CD4-positive, alpha-beta T cell treated with Interleukin-15 for 1 hour (primary cell): ENCODE measurements at regions not wholly inside any gene's neighbourhood (a gene's known extent, or its start where the extent isn't known, plus 50 kb on each side); places are given as distances from the start of the nearest gene placed in this dataset.

ENCODE experiments used
- DNase-seq: peaks from one replicate; pipeline ENCODE4 v3.0.0-alpha.2; 2020

- DNase-seq, result no peak
Observed at GRCh38 chr22:49112176-49112575, 715.5 kb downstream of the BRD1 start.

- DNase-seq, result no peak
Observed at GRCh38 chr22:49111085-49111484, 716.6 kb downstream of the BRD1 start.

- DNase-seq, result no peak
Observed at GRCh38 chr22:49108636-49109315, 718.9 kb downstream of the BRD1 start.

- DNase-seq, result no peak
Observed at GRCh38 chr22:49107961-49108530, 719.6 kb downstream of the BRD1 start.

GRCh38 chr22:49107561-49107960 lies 720.1 kb downstream of the BRD1 start:
- no peak for DNase-seq

GRCh38 chr22:49106842-49107152 lies 720.9 kb downstream of the BRD1 start:
- no peak for DNase-seq

GRCh38 chr22:49106096-49106841 lies 721.4 kb downstream of the BRD1 start:
- DNase-seq, result no peak

GRCh38 chr22:49104434-49104833 lies 723.2 kb downstream of the BRD1 start:
- DNase-seq, result no peak

- no peak for DNase-seq
Observed at GRCh38 chr22:49103314-49104059, 724.2 kb downstream of the BRD1 start.

- DNase-seq, result no peak
Observed at GRCh38 chr22:49102367-49102766, 725.3 kb downstream of the BRD1 start.

GRCh38 chr22:49101873-49102272 lies 725.8 kb downstream of the BRD1 start:
- no peak for DNase-seq

GRCh38 chr22:49101225-49101624 lies 726.4 kb downstream of the BRD1 start:
- DNase-seq, result no peak

- DNase-seq, result no peak
Observed at GRCh38 chr22:49100773-49101172, 726.9 kb downstream of the BRD1 start.

- DNase-seq, result no peak
Observed at GRCh38 chr22:49100316-49100715, 727.4 kb downstream of the BRD1 start.

GRCh38 chr22:49099496-49100124 lies 728.1 kb downstream of the BRD1 start:
- no peak for DNase-seq

GRCh38 chr22:49099089-49099488 lies 728.6 kb downstream of the BRD1 start:
- no peak for DNase-seq

GRCh38 chr22:49097966-49098365 lies 729.7 kb downstream of the BRD1 start:
- DNase-seq, result no peak

GRCh38 chr22:49097171-49097925 lies 730.3 kb downstream of the BRD1 start:
- no peak for DNase-seq

GRCh38 chr22:49096476-49096875 lies 731.2 kb downstream of the BRD1 start:
- DNase-seq, result no peak

GRCh38 chr22:49095366-49095765 lies 732.3 kb downstream of the BRD1 start:
- no peak for DNase-seq

- DNase-seq, result no peak
Observed at GRCh38 chr22:49094858-49095257, 732.8 kb downstream of the BRD1 start.

GRCh38 chr22:49094151-49094550 lies 733.5 kb downstream of the BRD1 start:
- no peak for DNase-seq
